OCI-LY1 (cell line): ENCODE measurements at regions not wholly inside any gene's neighbourhood (a gene's known extent, or its start where the extent isn't known, plus 50 kb on each side); places are given as distances from the start of the nearest gene placed in this dataset.

Source experiments
- H2AFZ ChIP-seq: fragments of 200-600 bp; sonication (generic), shearing (Covaris generic); 2 replicates; pipeline ENCODE4 v1.6.0; 2014; ENCODE audit warnings: antibody characterized with exemption, mild to moderate bottlenecking, low read length
- H3F3A ChIP-seq: fragments of 200-600 bp; sonication (generic), shearing (Covaris generic); 2 replicates; pipeline ENCODE4 v1.6.0; 2014; ENCODE audit warnings: mild to moderate bottlenecking, antibody characterized with exemption, low read length, moderate library complexity; ENCODE audit not compliant: insufficient read depth
- H3K27ac ChIP-seq: fragments of 200-600 bp; sonication (generic); 2 replicates; pipeline ENCODE4 v1.5.1; 2014; ENCODE audit warnings: low read length, mixed run types, mild to moderate bottlenecking, low read depth; ENCODE audit not compliant: poor library complexity, severe bottlenecking
- H3K27me3 ChIP-seq: fragments of 200-600 bp; sonication (generic); 2 replicates; pipeline ENCODE4 v1.6.0; 2014; ENCODE audit warnings: antibody characterized with exemption, mild to moderate bottlenecking, low read length, moderate library complexity; ENCODE audit not compliant: insufficient read depth
- H3K36me3 ChIP-seq: fragments of 200-600 bp; sonication (generic); 2 replicates; pipeline ENCODE4 v1.6.1; 2014; ENCODE audit warnings: mild to moderate bottlenecking, antibody characterized with exemption, low read length, moderate library complexity, mixed read lengths; ENCODE audit not compliant: insufficient read depth
- H3K4me1 ChIP-seq: fragments of 200-600 bp; sonication (generic); 2 replicates; pipeline ENCODE4 v1.5.1; 2014; ENCODE audit warnings: mild to moderate bottlenecking, low read length, moderate library complexity; ENCODE audit not compliant: insufficient read depth, severe bottlenecking
- H3K4me2 ChIP-seq: fragments of 200-600 bp; sonication (generic), shearing (Covaris generic); 2 replicates; pipeline ENCODE4 v1.6.1; 2014; ENCODE audit warnings: low read length
- H3K4me3 ChIP-seq: fragments of 200-600 bp; sonication (generic); 2 replicates; pipeline ENCODE4 v1.5.1; 2014; ENCODE audit warnings: low read length, low read depth, mild to moderate bottlenecking, mixed read lengths; ENCODE audit not compliant: poor library complexity, severe bottlenecking
- H3K79me2 ChIP-seq: fragments of 200-600 bp; shearing (Covaris generic); 2 replicates; pipeline ENCODE4 v1.6.1; 2016; ENCODE audit warnings: mixed run types, low read length, mixed read lengths; ENCODE audit not compliant: insufficient read depth
- H3K9ac ChIP-seq: fragments of 200-600 bp; sonication (generic), shearing (Covaris generic); 2 replicates; pipeline ENCODE4 v1.6.1; 2014; ENCODE audit warnings: mild to moderate bottlenecking, low read length, mixed read lengths
- H3K9me2 ChIP-seq: fragments of 200-600 bp; sonication (generic), shearing (Covaris generic); 2 replicates; pipeline ENCODE4 v1.6.1; 2014; ENCODE audit warnings: low read depth, mild to moderate bottlenecking, low read length, mixed read lengths
- H3K9me3 ChIP-seq: fragments of 200-600 bp; shearing (Covaris generic); 2 replicates; pipeline ENCODE4 v1.6.1; 2014; ENCODE audit warnings: low read length, mixed read lengths
- H4K20me1 ChIP-seq: fragments of 200-600 bp; sonication (generic), shearing (Covaris generic); 2 replicates; pipeline ENCODE4 v1.6.0; 2016; ENCODE audit warnings: mild to moderate bottlenecking, low read length; ENCODE audit not compliant: insufficient read depth
- EZH2 ChIP-seq: fragments of 200-600 bp; sonication (generic), shearing (Covaris generic); IDR thresholded peaks from 2 replicates; pipeline ENCODE4 v1.8.0; 2017; ENCODE audit warnings: borderline replicate concordance, mixed run types, mild to moderate bottlenecking, antibody characterized with exemption, low read length, moderate library complexity, mixed read lengths
- TF ChIP-seq, protein P1 (sequence below): fragments of 200-600 bp; sonication (generic), shearing (Covaris generic); IDR thresholded peaks from 2 replicates; pipeline ENCODE4 v1.5.1; 2017; ENCODE audit warnings: mild to moderate bottlenecking, antibody characterized with exemption, low read length, moderate library complexity, mixed read lengths

GRCh38 chr10:85316276-85316675 lies 987.9 kb downstream of the CCSER2 start:
- no peaks in the 10 kb centered on the region for H3K27me3 ChIP-seq
- H3K36me3 ChIP-seq = no peaks in the 10 kb centered on the region
- H3F3A ChIP-seq = no peaks in the 10 kb centered on the region
- no peaks in the 10 kb centered on the region for H3K4me1 ChIP-seq
- H3K9me2 ChIP-seq = no peaks in the 10 kb centered on the region
- H3K9me3 ChIP-seq = no peaks in the 10 kb centered on the region
- no peak overlapping the region for H3K27ac ChIP-seq
- TF ChIP-seq, protein P1, sequence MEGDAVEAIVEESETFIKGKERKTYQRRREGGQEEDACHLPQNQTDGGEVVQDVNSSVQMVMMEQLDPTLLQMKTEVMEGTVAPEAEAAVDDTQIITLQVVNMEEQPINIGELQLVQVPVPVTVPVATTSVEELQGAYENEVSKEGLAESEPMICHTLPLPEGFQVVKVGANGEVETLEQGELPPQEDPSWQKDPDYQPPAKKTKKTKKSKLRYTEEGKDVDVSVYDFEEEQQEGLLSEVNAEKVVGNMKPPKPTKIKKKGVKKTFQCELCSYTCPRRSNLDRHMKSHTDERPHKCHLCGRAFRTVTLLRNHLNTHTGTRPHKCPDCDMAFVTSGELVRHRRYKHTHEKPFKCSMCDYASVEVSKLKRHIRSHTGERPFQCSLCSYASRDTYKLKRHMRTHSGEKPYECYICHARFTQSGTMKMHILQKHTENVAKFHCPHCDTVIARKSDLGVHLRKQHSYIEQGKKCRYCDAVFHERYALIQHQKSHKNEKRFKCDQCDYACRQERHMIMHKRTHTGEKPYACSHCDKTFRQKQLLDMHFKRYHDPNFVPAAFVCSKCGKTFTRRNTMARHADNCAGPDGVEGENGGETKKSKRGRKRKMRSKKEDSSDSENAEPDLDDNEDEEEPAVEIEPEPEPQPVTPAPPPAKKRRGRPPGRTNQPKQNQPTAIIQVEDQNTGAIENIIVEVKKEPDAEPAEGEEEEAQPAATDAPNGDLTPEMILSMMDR = no peak
- TF ChIP-seq EZH2 = no peak
- no peak overlapping the region for H3K9ac ChIP-seq
- H3K79me2 ChIP-seq = no peaks in the 10 kb centered on the region
- H4K20me1 ChIP-seq = no peaks in the 10 kb centered on the region
- no peak overlapping the region for H3K4me2 ChIP-seq
- no peak overlapping the region for H2AFZ ChIP-seq
- H3K4me3 ChIP-seq = no peak overlapping the region

GRCh38 chr10:85317827-85318226 lies 989.4 kb downstream of the CCSER2 start:
- Histone ChIP-seq H3K9me3 (no peaks in the 10 kb centered on the region), H3K4me1 (no peaks in the 10 kb centered on the region), H3K79me2 (no peaks in the 10 kb centered on the region), H3K36me3 (no peaks in the 10 kb centered on the region), H3K4me3 (no peak overlapping the region), H3K9me2 (no peaks in the 10 kb centered on the region), H3K9ac (no peak overlapping the region), H3K27ac (no peak overlapping the region), H4K20me1 (no peaks in the 10 kb centered on the region), H3K4me2 (no peak overlapping the region), H3F3A (no peaks in the 10 kb centered on the region), H3K27me3 (no peaks in the 10 kb centered on the region), H2AFZ (no peak overlapping the region)
- TF ChIP-seq EZH2 = no peak
- TF ChIP-seq, protein P1 = peak; percentile 22; the same call in 1 of the 2 replicates

DNA sequence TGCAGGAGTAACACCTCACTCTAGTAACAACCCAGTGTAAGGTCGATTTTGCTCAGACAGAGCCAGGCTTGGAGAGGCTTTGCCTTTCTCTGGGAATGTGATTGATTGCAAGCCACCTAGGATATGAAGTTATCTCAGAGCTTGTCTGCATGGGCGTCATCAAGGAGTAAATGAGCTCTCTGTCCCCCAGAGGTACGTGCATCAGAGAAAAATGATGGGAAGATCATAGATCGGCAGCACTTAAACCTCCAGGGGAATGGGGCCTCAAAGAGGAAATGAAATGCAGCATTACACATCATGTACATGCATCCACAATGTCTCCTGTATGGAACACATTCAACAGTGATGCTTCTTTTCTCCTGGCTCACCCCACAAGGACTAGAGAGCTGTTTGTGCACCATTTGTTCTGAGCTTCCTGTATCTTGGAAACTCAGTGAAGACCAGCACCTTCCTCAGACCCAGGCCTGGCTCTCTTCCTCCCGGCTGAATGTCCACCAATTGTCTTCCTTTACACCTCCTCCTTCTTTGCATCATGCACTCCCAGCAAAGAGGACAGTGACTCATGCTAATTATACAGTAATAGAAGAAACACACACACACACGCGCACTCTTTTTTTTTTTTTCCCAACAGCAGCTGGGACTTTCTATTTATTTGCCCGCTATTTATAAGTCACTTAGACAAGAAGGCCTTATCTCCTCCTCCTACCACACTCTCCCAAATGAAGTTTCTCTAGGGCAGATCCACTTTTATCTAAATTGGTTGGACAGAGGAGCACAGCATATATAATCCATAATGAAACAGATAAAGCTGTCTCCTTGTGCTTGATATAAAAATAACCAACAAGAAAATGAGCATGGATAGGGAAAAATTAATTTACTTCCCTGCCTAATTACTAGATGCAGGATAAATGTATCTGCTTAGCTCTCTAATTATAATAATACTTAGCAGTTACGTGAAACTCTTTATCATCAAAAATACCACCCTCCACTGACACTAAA lies 990.7 kb downstream of the CCSER2 start:
- H3K4me2 ChIP-seq = no peak overlapping the region
- H3K4me1 ChIP-seq = no peaks in the 10 kb centered on the region
- no peaks in the 10 kb centered on the region for H3K36me3 ChIP-seq
- H3K4me3 ChIP-seq = no peak overlapping the region
- H3F3A ChIP-seq = no peaks in the 10 kb centered on the region
- no peak overlapping the region for H3K9ac ChIP-seq
- TF ChIP-seq, protein P1 = no peak
- no peak for TF ChIP-seq EZH2
- H3K27me3 ChIP-seq = no peaks in the 10 kb centered on the region
- H3K9me2 ChIP-seq = no peaks in the 10 kb centered on the region
- no peak overlapping the region for H2AFZ ChIP-seq
- no peak overlapping the region for H3K27ac ChIP-seq
- no peaks in the 10 kb centered on the region for H4K20me1 ChIP-seq
- H3K9me3 ChIP-seq = no peaks in the 10 kb centered on the region
- no peaks in the 10 kb centered on the region for H3K79me2 ChIP-seq
